ENCODE measurements at regions not wholly inside any gene's neighbourhood (a gene's known extent, or its start where the extent isn't known, plus 50 kb on each side); places are given as distances from the start of the nearest gene placed in this dataset.
"Not testable (repeated sequence)": the region's sequence is repeated elsewhere in the genome, so short reads cannot be mapped to it uniquely, and the experiment has no call there.

DNA sequence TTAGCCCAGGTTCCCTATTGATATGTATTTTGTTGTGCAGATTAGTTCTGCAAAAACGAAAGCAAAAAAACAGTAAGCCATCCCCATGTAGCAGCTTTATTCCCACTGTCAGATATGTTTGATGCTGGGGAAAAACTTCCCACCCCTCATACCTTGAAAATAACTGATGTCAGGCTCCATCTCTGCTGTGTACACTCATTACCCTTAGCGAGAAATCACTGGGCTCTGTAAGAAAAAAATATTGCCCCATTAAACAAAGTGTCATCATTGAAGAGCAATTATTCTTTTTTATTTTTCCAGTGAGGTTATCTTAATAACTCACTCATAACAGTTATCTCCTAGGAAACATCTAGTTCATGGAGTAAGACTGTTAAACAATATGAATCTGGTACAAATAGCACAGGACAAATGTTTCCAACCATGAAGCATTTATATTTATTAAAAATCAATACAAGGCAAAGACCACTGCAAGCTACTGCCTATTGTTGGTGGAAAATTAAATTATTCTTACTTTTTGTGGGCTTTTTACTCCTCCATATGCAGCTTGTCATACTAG is 268.8 kb downstream of the LMBRD1 start:
- 62 to 79% methylated on average over 2 of the region's 2 CpGs for WGBS, 2 donors
- H3K27me3 ChIP-seq (ENCODE audit: control insufficient read depth in 3 of 3, insufficient read depth in 3 of 3, low read length in 2 of 3), result no peaks in the 10 kb centered on the region
- H3K36me3 ChIP-seq (ENCODE audit: control insufficient read depth in 4 of 4, insufficient read depth in 4 of 4, low read length in 4 of 4), result no peaks in the 10 kb centered on the region
- TF ChIP-seq, protein P1, sequence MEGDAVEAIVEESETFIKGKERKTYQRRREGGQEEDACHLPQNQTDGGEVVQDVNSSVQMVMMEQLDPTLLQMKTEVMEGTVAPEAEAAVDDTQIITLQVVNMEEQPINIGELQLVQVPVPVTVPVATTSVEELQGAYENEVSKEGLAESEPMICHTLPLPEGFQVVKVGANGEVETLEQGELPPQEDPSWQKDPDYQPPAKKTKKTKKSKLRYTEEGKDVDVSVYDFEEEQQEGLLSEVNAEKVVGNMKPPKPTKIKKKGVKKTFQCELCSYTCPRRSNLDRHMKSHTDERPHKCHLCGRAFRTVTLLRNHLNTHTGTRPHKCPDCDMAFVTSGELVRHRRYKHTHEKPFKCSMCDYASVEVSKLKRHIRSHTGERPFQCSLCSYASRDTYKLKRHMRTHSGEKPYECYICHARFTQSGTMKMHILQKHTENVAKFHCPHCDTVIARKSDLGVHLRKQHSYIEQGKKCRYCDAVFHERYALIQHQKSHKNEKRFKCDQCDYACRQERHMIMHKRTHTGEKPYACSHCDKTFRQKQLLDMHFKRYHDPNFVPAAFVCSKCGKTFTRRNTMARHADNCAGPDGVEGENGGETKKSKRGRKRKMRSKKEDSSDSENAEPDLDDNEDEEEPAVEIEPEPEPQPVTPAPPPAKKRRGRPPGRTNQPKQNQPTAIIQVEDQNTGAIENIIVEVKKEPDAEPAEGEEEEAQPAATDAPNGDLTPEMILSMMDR (IDR thresholded peaks at IDR 0.05; ENCODE audit: control extremely low read depth, extremely low read depth), result no peak
- no peak for ATAC-seq (ENCODE audit: insufficient read depth, low FRiP score)
- H3K4me3 ChIP-seq, result no peak overlapping the region
- no peaks in the 10 kb centered on the region for H3K9me3 ChIP-seq (ENCODE audit: control insufficient read depth in 4 of 4, insufficient read depth in 3 of 4, low read length in 3 of 4)
- H3K9ac ChIP-seq (ENCODE audit: insufficient read depth in 1 of 2, low read length in 2 of 2), result no peak overlapping the region
- H3K27ac ChIP-seq (ENCODE audit: low read depth in 1 of 2, low read length in 1 of 2), result no peak overlapping the region
- no peak for DNase-seq
- no peaks in the 10 kb centered on the region for H3K4me1 ChIP-seq (ENCODE audit: control insufficient read depth in 5 of 5, insufficient read depth in 5 of 5, low read length in 5 of 5)

DNA sequence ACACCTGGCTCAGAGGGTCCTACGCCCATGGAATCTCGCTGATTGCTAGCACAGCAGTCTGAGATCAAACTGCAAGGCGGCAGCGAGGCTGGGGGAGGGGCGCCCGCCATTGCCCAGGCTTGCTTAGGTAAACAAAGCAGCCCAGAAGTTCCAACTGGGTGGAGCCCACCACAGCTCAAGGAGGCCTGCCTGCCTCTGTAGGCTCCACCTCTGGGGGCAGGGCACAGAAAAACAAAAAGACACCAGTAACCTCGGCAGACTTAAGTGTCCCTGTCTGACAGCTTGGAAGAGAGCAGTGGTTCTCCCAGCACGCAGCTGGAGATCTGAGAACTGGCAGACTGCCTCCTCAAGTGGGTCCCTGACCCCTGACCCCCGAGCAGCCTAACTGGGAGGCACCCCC is 281.3 kb downstream of the LMBRD1 start:
- not testable (repeated sequence) for ATAC-seq (ENCODE audit: insufficient read depth, low FRiP score); DNase-seq

DNA sequence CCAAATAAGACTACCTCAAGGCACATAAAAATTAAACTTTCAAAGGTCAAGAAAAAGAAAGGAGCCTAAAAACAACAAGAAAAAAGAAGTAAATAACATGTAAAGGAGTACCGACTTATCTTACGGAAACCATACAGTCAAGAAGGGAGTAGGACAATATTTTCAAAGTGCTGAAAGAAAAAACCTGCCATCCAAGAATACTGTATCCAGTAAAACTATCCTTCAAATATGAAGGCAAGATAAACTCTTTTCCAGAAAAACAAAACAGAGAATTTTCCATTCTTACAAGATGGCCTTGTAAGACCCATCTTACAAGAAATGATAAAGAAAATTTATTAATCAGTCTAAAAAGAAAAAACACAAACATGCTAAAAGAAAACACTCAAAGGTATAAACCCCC is 302.2 kb downstream of the LMBRD1 start:
- no peaks in the 10 kb centered on the region for H3K4me1 ChIP-seq (ENCODE audit: control insufficient read depth in 5 of 5, insufficient read depth in 5 of 5, low read length in 5 of 5)
- TF ChIP-seq, protein P1 (IDR thresholded peaks at IDR 0.05; ENCODE audit: control extremely low read depth, extremely low read depth), result no peak
- no peaks in the 10 kb centered on the region for H3K36me3 ChIP-seq (ENCODE audit: control insufficient read depth in 4 of 4, insufficient read depth in 4 of 4, low read length in 4 of 4)
- H3K27ac ChIP-seq (ENCODE audit: low read depth in 1 of 2, low read length in 1 of 2), result no peak overlapping the region
- DNase-seq (no peak), ATAC-seq (ENCODE audit: insufficient read depth, low FRiP score) (no peak)
- H3K27me3 ChIP-seq (ENCODE audit: control insufficient read depth in 3 of 3, insufficient read depth in 3 of 3, low read length in 2 of 3), result no peaks in the 10 kb centered on the region
- H3K4me3 ChIP-seq, result no peak overlapping the region
- WGBS, 2 donors, result 95 to 98% methylated on average over 2 of the region's 2 CpGs
- no peaks in the 10 kb centered on the region for H3K9me3 ChIP-seq (ENCODE audit: control insufficient read depth in 4 of 4, insufficient read depth in 3 of 4, low read length in 3 of 4)
- H3K9ac ChIP-seq (ENCODE audit: insufficient read depth in 1 of 2, low read length in 2 of 2), result no peak overlapping the region

More for the DNA sequence above, 281.3 kb downstream of the LMBRD1 start:
- WGBS, 2 donors, result 67 to 88% methylated on average over 2 to 5 of the region's 9 CpGs
- H3K4me3 ChIP-seq; H3K27ac ChIP-seq (ENCODE audit: low read depth in 1 of 2, low read length in 1 of 2); H3K27me3 ChIP-seq (ENCODE audit: control insufficient read depth in 3 of 3, insufficient read depth in 3 of 3, low read length in 2 of 3); H3K9me3 ChIP-seq (ENCODE audit: control insufficient read depth in 4 of 4, insufficient read depth in 3 of 4, low read length in 3 of 4); H3K36me3 ChIP-seq (ENCODE audit: control insufficient read depth in 4 of 4, insufficient read depth in 4 of 4, low read length in 4 of 4); H3K9ac ChIP-seq (ENCODE audit: insufficient read depth in 1 of 2, low read length in 2 of 2); H3K4me1 ChIP-seq (ENCODE audit: control insufficient read depth in 5 of 5, insufficient read depth in 5 of 5, low read length in 5 of 5): not testable (repeated sequence)

DNA sequence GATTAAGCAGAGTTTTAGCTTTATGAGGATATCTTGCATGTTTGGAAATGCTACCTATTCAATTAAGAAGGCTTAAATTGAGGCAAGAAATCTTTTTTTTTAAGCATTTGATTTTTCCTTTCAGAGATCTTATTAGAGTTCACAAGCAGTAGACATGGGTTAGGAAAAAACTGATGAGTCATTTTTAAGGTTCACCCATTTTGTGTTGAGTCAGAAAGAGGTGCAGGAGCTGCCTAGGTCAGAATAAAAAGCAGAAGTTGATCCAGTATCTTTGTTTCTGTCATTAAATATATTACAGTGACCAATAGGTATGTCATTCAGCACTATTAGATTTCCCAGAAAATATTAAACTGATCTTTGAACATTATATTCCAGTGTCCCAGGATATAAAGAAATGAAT is 306.8 kb downstream of the LMBRD1 start:
- no peak overlapping the region for H3K4me3 ChIP-seq
- no peaks in the 10 kb centered on the region for H3K36me3 ChIP-seq (ENCODE audit: control insufficient read depth in 4 of 4, insufficient read depth in 4 of 4, low read length in 4 of 4)
- H3K27ac ChIP-seq (ENCODE audit: low read depth in 1 of 2, low read length in 1 of 2), result no peak overlapping the region
- H3K9me3 ChIP-seq (ENCODE audit: control insufficient read depth in 4 of 4, insufficient read depth in 3 of 4, low read length in 3 of 4), result no peaks in the 10 kb centered on the region
- DNase-seq (no peak), ATAC-seq (ENCODE audit: insufficient read depth, low FRiP score) (no peak)
- H3K4me1 ChIP-seq (ENCODE audit: control insufficient read depth in 5 of 5, insufficient read depth in 5 of 5, low read length in 5 of 5), result no peaks in the 10 kb centered on the region
- TF ChIP-seq, protein P1 (IDR thresholded peaks at IDR 0.05; ENCODE audit: control extremely low read depth, extremely low read depth), result no peak
- H3K27me3 ChIP-seq (ENCODE audit: control insufficient read depth in 3 of 3, insufficient read depth in 3 of 3, low read length in 2 of 3), result no peaks in the 10 kb centered on the region
- H3K9ac ChIP-seq (ENCODE audit: insufficient read depth in 1 of 2, low read length in 2 of 2), result no peak overlapping the region

Measured in lung (tissue), 11 donors.